ENCODE measurements at regions not wholly inside any gene's neighbourhood (a gene's known extent, or its start where the extent isn't known, plus 50 kb on each side); places are given as distances from the start of the nearest gene placed in this dataset.
"Not testable (repeated sequence)": the region's sequence is repeated elsewhere in the genome, so short reads cannot be mapped to it uniquely, and the experiment has no call there.

GRCh38 chr9:63881386-63881785 lies 1403.6 kb downstream of the FOXD4L5 start:
- TF ChIP-seq POLR2A (IDR thresholded peaks at IDR 0.05) = not testable (repeated sequence)
- TF ChIP-seq, protein P1, sequence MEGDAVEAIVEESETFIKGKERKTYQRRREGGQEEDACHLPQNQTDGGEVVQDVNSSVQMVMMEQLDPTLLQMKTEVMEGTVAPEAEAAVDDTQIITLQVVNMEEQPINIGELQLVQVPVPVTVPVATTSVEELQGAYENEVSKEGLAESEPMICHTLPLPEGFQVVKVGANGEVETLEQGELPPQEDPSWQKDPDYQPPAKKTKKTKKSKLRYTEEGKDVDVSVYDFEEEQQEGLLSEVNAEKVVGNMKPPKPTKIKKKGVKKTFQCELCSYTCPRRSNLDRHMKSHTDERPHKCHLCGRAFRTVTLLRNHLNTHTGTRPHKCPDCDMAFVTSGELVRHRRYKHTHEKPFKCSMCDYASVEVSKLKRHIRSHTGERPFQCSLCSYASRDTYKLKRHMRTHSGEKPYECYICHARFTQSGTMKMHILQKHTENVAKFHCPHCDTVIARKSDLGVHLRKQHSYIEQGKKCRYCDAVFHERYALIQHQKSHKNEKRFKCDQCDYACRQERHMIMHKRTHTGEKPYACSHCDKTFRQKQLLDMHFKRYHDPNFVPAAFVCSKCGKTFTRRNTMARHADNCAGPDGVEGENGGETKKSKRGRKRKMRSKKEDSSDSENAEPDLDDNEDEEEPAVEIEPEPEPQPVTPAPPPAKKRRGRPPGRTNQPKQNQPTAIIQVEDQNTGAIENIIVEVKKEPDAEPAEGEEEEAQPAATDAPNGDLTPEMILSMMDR (IDR thresholded peaks at IDR 0.05) = not testable (repeated sequence)
